GM23338 (cell line): ENCODE measurements at regions not wholly inside any gene's neighbourhood (a gene's known extent, or its start where the extent isn't known, plus 50 kb on each side); places are given as distances from the start of the nearest gene placed in this dataset.

Source experiments
- ATAC-seq: fragments of 200-7000 bp; cut with Tn5 transposase; 3 replicates; pipeline ENCODE4 v1.9.1; 2020
- DNase-seq: peaks from one replicate; pipeline ENCODE4 v3.0.0-alpha.2; 2015; ENCODE audit warnings: low spot score
- H2AFZ ChIP-seq: fragments of 200-600 bp; sonication (generic); 2 replicates; pipeline ENCODE4 v1.8.0; 2016; ENCODE audit warnings: antibody characterized with exemption, mild to moderate bottlenecking, moderate library complexity
- H3F3A ChIP-seq: fragments of 200-600 bp; sonication (generic); replicated peaks from 2 replicates; pipeline ENCODE4 v1.8.0; 2017; ENCODE audit warnings: antibody characterized with exemption, mixed run types, low read depth
- H3K27ac ChIP-seq: fragments of 200-600 bp; sonication (generic); 2 replicates; pipeline ENCODE4 v1.6.1; 2016; ENCODE audit warnings: low read depth
- H3K27me3 ChIP-seq: fragments of 200-600 bp; sonication (generic); 2 replicates; pipeline ENCODE4 v1.8.0; 2016; ENCODE audit warnings: mild to moderate bottlenecking, mixed run types, moderate library complexity; ENCODE audit not compliant: insufficient read depth
- H3K36me3 ChIP-seq: fragments of 200-600 bp; sonication (generic); 2 replicates; pipeline ENCODE4 v1.8.0; 2016; ENCODE audit warnings: mild to moderate bottlenecking; ENCODE audit not compliant: insufficient read depth
- H3K4me1 ChIP-seq: fragments of 200-600 bp; sonication (generic); 2 replicates; pipeline ENCODE4 v1.8.0; 2016; ENCODE audit warnings: mild to moderate bottlenecking, moderate library complexity; ENCODE audit not compliant: insufficient read depth
- H3K4me2 ChIP-seq: fragments of 200-600 bp; sonication (generic); 2 replicates; pipeline ENCODE4 v1.7.1; 2017; ENCODE audit warnings: mixed run types
- H3K4me3 ChIP-seq: fragments of 200-600 bp; sonication (generic); 2 replicates; pipeline ENCODE4 v1.6.1; 2016; ENCODE audit warnings: mixed run types
- H3K79me2 ChIP-seq: fragments of 200-600 bp; sonication (generic); replicated peaks from 2 replicates; pipeline ENCODE4 v1.8.0; 2017; ENCODE audit warnings: mild to moderate bottlenecking; ENCODE audit not compliant: insufficient read depth
- H3K9me2 ChIP-seq: fragments of 200-600 bp; sonication (generic); 2 replicates; pipeline ENCODE4 v1.8.0; 2017; ENCODE audit not compliant: insufficient read depth
- H4K20me1 ChIP-seq: fragments of 200-600 bp; sonication (generic); replicated peaks from 2 replicates; pipeline ENCODE4 v1.8.0; 2017; ENCODE audit warnings: mild to moderate bottlenecking; ENCODE audit not compliant: insufficient read depth
- H3K27ac Mint-ChIP-seq: 2 replicates; pipeline ENCODE4 v1.8.0; 2020; ENCODE audit warnings: inconsistent platforms, mild to moderate bottlenecking, moderate library complexity, mixed read lengths
- H3K27me3 Mint-ChIP-seq: 3 replicates; pipeline ENCODE4 v1.8.0; 2022; ENCODE audit warnings: low read depth, mild to moderate bottlenecking, moderate library complexity, mixed read lengths, inconsistent platforms; ENCODE audit not compliant: insufficient read depth, poor library complexity
- H3K36me3 Mint-ChIP-seq: 3 replicates; pipeline ENCODE4 v1.8.0; 2021; ENCODE audit warnings: low read depth, mild to moderate bottlenecking, inconsistent platforms, moderate library complexity, mixed read lengths
- H3K4me1 Mint-ChIP-seq: 3 replicates; pipeline ENCODE4 v1.8.0; 2020; ENCODE audit warnings: mild to moderate bottlenecking, inconsistent platforms, mixed read lengths
- H3K4me3 Mint-ChIP-seq: 3 replicates; pipeline ENCODE4 v1.8.0; 2021; ENCODE audit warnings: moderate library complexity, mild to moderate bottlenecking, inconsistent platforms, mixed read lengths
- H3K9me3 Mint-ChIP-seq: 3 replicates; pipeline ENCODE4 v1.8.0; 2020; ENCODE audit warnings: moderate library complexity, mild to moderate bottlenecking, inconsistent platforms, mixed read lengths
- CREB1 ChIP-seq: fragments of 250-450 bp; sonication (Bioruptor Pico); IDR thresholded peaks from 2 replicates; pipeline ENCODE4 v1.5.0; 2020; ENCODE audit warnings: low read depth, mild to moderate bottlenecking, moderate library complexity
- JUNB ChIP-seq: IDR thresholded peaks from one replicate; pipeline ENCODE4 v1.6.1; 2016; ENCODE audit warnings: antibody characterized with exemption; ENCODE audit not compliant: unreplicated experiment
- TF ChIP-seq, protein P1 (sequence below): fragments of 250-450 bp; sonication (Bioruptor Pico); IDR thresholded peaks from 2 replicates; pipeline ENCODE4 v1.5.0; 2020; ENCODE audit warnings: mild to moderate bottlenecking, moderate library complexity
- TF ChIP-seq, protein P2 (sequence below): IDR thresholded peaks from 2 replicates; pipeline ENCODE4 v1.6.1; 2016; ENCODE audit warnings: antibody characterized with exemption

DNA sequence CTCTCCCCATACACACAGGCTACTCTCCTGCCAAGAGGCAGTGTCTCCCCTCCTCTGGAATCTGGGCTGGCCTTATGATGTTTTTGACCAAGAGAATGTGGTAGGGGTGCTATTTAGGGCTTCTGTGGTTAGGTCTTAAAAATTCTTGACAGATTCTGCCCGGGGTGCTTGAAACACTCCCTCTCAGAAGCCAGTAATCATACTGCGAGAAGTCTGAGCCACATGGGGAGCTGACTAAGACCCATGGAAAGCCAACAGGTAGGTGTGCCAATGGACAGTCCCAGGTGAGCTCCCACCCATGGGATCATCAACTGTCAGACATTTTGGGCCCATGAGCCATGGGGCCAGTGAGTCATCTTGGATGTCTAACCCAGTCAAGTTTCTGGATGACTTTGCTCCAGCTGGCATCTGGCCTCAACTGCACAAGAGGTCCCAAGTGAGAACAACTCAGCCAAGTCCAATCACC lies 315.7 kb downstream of the FBXW7 start:
- no peaks in the 10 kb centered on the region for H3K79me2 ChIP-seq
- H3K4me3 ChIP-seq, result no peak overlapping the region
- 0 out of 2 replicates have a peak, but pooled peaks cover 4% of the 10 kb centered on the region for H3K9me2 ChIP-seq
- peaks cover 4% of the 10 kb centered on the region; the same call in 2 of the 3 replicates for H3K36me3 Mint-ChIP-seq
- H3K27ac ChIP-seq, result no peak overlapping the region
- no peaks in the 10 kb centered on the region for H4K20me1 ChIP-seq
- 0 out of 2 replicates have a peak, but pooled peaks cover under 1% of the 10 kb centered on the region for H3K4me1 ChIP-seq
- H3F3A ChIP-seq, result no peaks in the 10 kb centered on the region
- DNase-seq (no peak), ATAC-seq (no peak)
- H3K9me3 Mint-ChIP-seq, result peaks cover 8% of the 10 kb centered on the region
- H3K4me1 Mint-ChIP-seq, result no peaks in the 10 kb centered on the region; the same call in 1 of the 3 replicates
- peaks cover 3% of the 10 kb centered on the region for H3K27me3 Mint-ChIP-seq
- H2AFZ ChIP-seq, result no peak overlapping the region
- TF ChIP-seq, protein P1, sequence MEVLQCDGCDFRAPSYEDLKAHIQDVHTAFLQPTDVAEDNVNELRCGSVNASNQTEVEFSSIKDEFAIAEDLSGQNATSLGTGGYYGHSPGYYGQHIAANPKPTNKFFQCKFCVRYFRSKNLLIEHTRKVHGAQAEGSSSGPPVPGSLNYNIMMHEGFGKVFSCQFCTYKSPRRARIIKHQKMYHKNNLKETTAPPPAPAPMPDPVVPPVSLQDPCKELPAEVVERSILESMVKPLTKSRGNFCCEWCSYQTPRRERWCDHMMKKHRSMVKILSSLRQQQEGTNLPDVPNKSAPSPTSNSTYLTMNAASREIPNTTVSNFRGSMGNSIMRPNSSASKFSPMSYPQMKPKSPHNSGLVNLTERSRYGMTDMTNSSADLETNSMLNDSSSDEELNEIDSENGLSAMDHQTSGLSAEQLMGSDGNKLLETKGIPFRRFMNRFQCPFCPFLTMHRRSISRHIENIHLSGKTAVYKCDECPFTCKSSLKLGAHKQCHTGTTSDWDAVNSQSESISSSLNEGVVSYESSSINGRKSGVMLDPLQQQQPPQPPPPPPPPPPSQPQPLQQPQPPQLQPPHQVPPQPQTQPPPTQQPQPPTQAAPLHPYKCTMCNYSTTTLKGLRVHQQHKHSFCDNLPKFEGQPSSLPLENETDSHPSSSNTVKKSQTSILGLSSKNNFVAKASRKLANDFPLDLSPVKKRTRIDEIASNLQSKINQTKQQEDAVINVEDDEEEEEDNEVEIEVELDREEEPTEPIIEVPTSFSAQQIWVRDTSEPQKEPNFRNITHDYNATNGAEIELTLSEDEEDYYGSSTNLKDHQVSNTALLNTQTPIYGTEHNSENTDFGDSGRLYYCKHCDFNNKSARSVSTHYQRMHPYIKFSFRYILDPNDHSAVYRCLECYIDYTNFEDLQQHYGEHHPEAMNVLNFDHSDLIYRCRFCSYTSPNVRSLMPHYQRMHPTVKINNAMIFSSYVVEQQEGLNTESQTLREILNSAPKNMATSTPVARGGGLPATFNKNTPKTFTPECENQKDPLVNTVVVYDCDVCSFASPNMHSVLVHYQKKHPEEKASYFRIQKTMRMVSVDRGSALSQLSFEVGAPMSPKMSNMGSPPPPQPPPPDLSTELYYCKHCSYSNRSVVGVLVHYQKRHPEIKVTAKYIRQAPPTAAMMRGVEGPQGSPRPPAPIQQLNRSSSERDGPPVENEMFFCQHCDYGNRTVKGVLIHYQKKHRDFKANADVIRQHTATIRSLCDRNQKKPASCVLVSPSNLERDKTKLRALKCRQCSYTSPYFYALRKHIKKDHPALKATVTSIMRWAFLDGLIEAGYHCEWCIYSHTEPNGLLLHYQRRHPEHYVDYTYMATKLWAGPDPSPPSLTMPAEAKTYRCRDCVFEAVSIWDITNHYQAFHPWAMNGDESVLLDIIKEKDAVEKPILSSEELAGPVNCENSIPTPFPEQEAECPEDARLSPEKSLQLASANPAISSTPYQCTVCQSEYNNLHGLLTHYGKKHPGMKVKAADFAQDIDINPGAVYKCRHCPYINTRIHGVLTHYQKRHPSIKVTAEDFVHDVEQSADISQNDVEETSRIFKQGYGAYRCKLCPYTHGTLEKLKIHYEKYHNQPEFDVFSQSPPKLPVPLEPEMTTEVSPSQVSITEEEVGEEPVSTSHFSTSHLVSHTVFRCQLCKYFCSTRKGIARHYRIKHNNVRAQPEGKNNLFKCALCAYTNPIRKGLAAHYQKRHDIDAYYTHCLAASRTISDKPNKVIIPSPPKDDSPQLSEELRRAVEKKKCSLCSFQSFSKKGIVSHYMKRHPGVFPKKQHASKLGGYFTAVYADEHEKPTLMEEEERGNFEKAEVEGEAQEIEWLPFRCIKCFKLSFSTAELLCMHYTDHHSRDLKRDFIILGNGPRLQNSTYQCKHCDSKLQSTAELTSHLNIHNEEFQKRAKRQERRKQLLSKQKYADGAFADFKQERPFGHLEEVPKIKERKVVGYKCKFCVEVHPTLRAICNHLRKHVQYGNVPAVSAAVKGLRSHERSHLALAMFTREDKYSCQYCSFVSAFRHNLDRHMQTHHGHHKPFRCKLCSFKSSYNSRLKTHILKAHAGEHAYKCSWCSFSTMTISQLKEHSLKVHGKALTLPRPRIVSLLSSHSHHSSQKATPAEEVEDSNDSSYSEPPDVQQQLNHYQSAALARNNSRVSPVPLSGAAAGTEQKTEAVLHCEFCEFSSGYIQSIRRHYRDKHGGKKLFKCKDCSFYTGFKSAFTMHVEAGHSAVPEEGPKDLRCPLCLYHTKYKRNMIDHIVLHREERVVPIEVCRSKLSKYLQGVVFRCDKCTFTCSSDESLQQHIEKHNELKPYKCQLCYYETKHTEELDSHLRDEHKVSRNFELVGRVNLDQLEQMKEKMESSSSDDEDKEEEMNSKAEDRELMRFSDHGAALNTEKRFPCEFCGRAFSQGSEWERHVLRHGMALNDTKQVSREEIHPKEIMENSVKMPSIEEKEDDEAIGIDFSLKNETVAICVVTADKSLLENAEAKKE (CRISPR knock-in tag), result no peak
- no peak overlapping the region for H3K4me2 ChIP-seq
- no peak overlapping the region for H3K27ac Mint-ChIP-seq
- H3K36me3 ChIP-seq, result no peaks in the 10 kb centered on the region
- no peaks in the 10 kb centered on the region for H3K27me3 ChIP-seq
- no peak overlapping the region for H3K4me3 Mint-ChIP-seq

DNA sequence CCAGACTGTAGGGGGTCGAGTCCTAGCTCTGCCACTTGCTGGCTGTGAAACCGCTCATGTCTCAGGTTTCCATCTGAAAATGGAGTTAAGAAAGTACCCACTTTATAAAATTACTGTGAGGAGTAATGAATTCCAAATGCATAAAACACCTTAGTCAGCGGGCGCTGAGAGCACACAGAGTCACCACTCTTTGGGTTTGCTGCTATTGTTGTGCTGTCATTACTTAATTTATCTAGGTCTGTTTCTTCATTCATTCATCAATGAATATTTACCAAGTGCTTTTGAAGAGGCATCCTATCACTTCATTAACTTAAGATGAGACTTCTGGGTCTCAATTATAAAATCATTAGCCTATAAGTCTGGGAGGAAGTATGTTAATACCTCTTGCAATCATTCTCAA lies 317.3 kb downstream of the FBXW7 start:
- Histone ChIP-seq H2AFZ (peak overlapping the region; percentile 56), H3K4me1 (no peaks in the 10 kb centered on the region), H3K4me3 (no peak overlapping the region), H3K9me2 (0 out of 2 replicates have a peak, but pooled peaks cover 4% of the 10 kb centered on the region), H3K79me2 (no peaks in the 10 kb centered on the region), H3K27me3 (no peaks in the 10 kb centered on the region), H3K36me3 (no peaks in the 10 kb centered on the region), H4K20me1 (no peaks in the 10 kb centered on the region), H3F3A (no peaks in the 10 kb centered on the region), H3K27ac (no peak overlapping the region), H3K4me2 (no peak overlapping the region)
- H3K36me3 Mint-ChIP-seq, result peaks cover 8% of the 10 kb centered on the region; the same call in 2 of the 3 replicates
- DNase-seq (no peak), ATAC-seq (no peak)
- no peaks in the 10 kb centered on the region for H3K4me1 Mint-ChIP-seq
- H3K4me3 Mint-ChIP-seq, result no peak overlapping the region
- H3K9me3 Mint-ChIP-seq, result peaks cover 13% of the 10 kb centered on the region
- no peak overlapping the region for H3K27ac Mint-ChIP-seq
- H3K27me3 Mint-ChIP-seq, result peaks cover 3% of the 10 kb centered on the region
- TF ChIP-seq, protein P1 (CRISPR knock-in tag), result no peak
- TF ChIP-seq CREB1 (CRISPR knock-in tag), result no peak
- TF ChIP-seq, protein P2, sequence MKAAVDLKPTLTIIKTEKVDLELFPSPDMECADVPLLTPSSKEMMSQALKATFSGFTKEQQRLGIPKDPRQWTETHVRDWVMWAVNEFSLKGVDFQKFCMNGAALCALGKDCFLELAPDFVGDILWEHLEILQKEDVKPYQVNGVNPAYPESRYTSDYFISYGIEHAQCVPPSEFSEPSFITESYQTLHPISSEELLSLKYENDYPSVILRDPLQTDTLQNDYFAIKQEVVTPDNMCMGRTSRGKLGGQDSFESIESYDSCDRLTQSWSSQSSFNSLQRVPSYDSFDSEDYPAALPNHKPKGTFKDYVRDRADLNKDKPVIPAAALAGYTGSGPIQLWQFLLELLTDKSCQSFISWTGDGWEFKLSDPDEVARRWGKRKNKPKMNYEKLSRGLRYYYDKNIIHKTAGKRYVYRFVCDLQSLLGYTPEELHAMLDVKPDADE, result no peak
- TF ChIP-seq JUNB, result no peak
